CD4-positive, alpha-beta T cell treated with Interleukin-2 at 100 ng/mL for 4 hours (primary cell): ENCODE measurements at regions not wholly inside any gene's neighbourhood (a gene's known extent, or its start where the extent isn't known, plus 50 kb on each side); places are given as distances from the start of the nearest gene placed in this dataset.

Experiments
- DNase-seq: peaks from one replicate; pipeline ENCODE4 v3.0.0-alpha.2; 2020; ENCODE audit warnings: low spot score

DNA sequence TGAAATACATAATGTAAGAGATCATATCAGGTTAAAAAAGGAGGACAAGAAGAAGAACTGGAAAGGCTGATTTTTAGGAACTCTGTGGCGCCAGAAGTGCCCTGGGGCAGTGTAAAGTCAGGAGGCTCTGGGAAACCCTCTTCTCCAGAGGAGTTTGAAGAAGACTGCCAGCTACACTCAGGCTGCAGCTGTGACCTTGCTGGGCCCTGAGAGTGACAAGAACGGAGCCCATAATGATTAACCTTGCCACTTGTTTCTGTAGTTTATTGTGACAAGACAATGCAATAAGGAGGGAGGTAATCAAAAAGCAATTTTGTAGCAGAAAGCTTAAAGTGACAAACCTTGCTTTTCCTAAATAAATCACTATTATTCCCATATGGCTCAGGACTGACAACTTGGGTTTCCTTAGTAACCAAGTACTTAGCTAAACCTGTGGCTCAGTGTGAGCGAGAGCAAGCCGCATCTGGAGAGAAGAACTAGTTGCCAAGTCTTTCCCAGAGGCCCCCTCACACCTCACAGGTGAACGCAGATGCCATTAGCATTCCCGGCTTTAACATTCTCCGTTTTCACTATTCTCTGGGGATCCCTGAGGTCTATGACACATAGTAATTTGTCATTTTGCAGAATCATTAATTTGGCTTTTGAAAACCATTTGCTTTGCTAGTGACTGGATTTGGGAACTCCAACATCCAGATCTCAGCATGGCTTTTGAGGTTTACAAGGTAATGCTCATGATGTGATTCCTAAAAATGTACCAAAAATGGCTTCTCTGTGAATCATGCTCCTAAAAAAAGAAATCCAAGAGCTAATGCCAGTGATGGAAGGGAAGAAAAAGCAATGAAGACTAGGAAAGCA lies 115.9 kb downstream of the OMA1 start:
- DNase-seq: no peak

- no peak for DNase-seq
These were observed 119.6 kb downstream of the OMA1 start for GRCh38 chr1:58426918-58427317.

DNA sequence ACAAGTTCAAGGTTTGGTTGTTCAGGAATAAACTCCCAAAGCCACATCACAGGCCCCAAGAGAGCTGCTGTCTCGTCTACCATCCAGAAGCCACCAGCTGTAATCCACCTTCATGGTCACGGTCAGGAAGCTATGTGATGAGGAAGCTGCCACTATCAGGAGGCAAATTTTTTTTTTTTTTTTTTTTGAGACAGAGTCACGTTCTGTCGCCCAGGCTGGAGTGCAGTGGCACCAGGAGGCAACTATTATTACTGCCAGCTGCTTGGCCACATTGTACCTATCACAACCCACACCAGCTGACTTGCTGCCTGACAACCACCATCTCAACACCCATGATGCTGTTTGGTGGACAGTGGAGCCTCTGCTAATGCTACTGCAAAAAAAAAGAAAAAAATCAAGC lies 124.1 kb downstream of the OMA1 start:
- DNase-seq: no peak

DNA sequence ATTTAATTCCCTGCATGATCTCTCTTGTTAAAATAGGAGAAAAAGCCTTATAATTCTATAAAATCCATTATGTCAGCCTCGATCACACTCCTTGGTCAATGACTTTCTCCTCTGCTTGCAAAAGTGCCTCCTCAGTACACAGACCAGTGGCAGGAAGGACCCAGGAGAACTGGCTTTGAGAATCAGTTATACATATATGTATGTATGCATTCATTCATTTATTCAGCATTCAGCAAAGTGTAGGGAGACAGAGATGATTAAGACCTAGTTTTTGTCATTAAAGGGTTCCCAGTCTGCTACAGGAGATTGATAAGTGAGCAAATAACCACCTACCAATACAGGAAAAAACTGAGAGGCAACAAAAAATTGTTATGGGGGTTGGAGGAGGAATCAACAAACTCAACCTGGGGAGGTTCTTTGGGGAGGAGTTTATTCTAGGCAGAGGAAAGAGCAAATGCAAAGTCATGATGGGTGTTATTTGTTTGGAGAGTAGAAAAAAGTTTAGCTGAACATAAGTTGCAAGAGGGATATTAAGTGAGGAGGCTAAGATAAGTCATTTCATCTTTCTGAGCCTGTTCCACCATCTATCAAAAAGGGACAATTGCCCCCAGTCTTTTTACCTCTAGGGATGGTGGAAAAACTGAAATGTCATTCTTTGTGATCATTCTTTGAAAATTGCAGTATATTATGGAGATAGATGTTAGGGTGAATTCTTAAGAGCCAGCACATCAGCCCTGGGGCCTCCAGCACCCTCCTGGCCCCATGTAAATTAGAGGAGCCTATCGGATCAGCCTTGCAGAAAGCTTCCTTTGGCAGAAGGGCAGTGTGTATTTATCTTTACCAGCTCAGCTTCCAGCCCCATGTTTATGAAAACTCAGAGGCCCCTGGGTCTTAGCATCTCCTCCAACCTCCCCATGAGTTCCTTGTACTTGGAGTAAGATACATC lies 128.0 kb downstream of the OMA1 start:
- no peak for DNase-seq

- DNase-seq: no peak
These were observed 134.4 kb downstream of the OMA1 start for GRCh38 chr1:58412071-58412580.

GRCh38 chr1:58409890-58410289 lies 136.6 kb downstream of the OMA1 start:
- no peak for DNase-seq

DNA sequence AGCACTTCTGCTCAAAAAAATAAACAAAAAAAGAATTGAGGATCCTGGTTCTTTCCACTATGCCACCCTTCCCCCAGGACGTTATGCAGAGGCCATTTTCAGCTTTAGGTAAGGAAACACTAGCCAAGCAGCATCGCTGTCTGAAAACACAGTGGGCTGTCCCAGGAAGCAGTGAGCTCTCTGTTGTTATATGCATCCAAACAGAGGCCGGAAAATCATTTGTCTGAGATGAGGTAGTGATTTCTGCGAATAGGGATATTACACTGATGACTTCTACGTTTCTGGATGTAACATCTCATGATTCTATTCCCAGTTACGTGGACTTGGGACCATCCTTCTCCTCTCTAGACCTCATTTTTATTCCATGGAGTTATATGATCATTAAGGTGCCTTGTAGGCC lies 137.2 kb downstream of the OMA1 start:
- no peak for DNase-seq

GRCh38 chr1:58406301-58407071 lies 140.0 kb downstream of the OMA1 start:
- DNase-seq: no peak

DNA sequence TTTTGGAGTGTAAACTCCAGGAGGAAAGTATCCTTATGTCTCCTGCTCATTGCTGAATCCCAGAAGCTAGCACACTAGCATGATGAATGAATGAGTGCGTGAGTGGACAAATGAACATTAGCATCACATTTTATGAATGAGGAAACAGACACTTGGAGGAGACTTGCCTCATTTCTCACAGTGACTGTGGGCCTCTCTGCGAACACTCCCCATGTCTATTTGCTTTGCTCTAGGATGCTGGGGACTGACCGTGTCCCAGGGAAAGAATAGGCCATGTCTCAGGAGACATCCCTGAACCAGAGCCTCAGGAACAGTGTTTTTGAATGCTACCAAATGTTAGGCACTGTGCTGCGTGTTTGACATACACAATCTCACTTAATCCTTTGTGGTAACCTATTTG lies 140.9 kb downstream of the OMA1 start:
- DNase-seq: no peak

GRCh38 chr1:58403894-58404293 lies 142.6 kb downstream of the OMA1 start:
- no peak for DNase-seq

DNA sequence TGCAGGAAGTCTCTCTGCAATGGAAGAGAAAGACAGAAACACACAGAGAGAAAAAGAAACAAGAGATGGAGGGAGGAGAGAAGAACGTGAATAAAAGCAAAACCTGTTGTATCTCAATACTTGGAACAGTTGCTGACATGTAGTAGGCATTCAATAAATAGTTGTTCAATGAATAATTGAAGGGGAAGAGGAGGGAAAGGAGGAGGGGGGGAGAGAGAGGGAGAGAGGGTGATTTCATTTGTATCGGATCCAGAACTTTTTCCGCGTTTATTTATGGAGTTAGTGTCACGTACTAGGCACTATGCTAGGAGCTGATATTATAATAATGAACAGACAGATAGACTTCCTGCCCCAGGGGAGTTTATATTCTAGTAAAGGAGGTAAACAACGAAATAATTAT lies 144.1 kb downstream of the OMA1 start:
- no peak for DNase-seq

DNA sequence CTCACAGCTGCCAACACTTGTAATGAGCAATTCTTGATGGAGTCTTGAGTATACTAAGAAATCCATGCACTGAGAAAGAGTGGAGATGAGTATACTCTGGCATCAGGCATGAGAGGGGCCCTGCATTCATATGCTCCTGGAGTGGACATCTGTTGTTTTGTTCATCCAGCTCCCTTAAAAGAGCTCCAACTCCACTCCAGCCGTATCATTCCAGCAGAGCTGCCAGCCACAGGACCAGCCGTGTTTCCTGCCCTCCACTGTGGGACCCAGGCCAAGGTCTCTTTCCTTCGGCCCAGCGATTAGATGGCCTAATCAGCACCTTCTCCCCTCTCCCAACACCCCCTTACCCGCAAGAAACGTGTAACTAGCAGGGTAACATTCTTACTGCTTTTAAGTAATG lies 144.5 kb downstream of the OMA1 start:
- no peak for DNase-seq

DNA sequence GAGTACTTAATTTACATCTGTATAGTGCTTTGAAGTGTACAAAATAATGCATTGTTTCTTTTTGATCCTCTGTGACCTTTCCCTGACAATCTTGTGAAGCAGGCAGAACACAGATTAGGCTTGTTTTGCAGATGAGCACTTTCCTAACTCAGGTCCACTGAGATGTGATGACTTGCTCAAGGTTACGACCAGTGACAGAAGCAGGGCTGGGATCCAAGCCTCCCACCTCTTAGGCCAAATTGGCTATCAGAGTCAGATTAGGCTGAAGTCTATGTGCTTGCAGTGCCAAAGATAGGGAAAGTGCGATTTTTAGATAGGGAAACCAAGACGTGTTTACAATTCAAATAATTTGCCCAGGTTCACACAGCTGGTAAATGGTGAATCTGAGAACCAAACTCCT lies 147.3 kb downstream of the OMA1 start:
- DNase-seq: no peak

DNA sequence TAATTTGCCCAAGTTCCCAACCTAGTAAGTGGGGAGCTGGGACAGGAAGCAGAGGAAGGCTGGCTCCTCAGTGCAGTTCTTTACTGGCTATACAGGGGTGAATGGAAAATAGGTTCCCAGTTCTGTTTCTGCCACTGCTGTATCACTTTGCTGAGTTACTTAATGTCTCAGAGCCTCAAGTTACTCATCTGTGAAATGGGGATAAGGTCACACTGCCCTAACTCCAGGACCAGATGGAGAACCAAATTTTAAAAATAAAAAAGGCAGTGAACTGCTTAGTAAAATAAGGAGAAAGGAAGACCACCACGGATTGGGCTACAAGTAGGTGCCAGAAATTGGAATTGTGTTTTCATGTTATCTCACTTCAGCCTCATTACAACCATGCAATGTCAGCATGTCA lies 147.8 kb downstream of the OMA1 start:
- no peak for DNase-seq

- DNase-seq: no peak
These were observed 149.2 kb downstream of the OMA1 start for GRCh38 chr1:58397187-58397820.

DNA sequence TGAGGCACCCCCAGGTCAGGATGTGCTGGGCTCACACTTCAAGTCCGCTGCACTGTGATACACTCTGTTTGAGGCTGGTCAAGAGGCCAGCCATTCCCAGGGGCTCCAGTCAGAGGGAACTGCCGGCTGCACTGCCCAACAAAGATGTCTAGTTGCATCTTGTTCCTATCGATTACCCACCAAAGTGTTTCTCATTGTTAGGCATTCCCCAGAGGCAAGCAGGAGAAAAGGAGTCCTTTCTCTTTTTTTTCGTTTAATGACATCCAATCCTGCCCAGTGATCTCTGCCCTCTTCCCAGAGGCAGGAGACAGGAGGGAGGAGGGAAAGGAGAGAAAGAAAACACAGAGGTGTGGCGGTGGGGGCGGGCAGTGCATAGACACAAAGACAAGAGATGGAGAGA lies 150.4 kb downstream of the OMA1 start:
- no peak for DNase-seq

DNA sequence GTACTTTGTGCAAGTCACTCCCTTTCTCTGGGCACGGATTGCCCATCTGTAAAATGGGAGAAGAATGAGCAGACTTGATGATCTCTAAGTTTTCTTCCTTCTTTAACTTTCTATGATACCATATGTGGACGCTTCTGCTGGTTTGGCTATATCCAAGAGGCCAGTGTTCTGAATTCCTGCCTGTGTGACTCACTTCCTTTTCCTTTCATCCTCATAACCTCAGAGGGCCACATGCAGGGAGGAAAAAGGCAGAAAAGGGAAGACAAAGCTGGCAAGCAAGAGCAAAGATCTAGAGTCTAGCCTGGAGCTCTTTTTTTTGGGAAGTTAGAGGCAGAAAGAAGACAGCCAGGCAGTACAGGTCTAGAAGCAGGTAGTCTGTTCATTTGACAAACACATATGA lies 151.2 kb downstream of the OMA1 start:
- DNase-seq: no peak

GRCh38 chr1:58392083-58392482 lies 154.4 kb downstream of the OMA1 start:
- DNase-seq: no peak

DNA sequence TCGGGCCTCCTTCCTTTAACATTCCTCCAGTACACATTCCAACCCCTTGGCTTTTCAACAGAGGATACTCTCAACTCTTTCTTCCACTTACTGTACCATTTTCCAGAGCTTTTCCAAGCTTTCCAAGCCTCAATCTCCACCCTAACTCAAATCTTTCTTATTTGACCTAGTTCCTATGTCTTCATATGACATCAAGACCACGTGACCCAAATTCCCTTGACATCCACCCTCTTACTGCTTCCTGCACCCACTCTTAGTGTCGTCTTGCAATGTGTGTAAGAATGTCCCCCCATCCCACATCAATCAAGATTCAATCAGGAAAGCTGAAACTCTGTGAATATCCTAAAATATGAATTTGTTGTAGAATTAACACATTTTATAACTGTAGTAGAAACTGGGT lies 155.0 kb downstream of the OMA1 start:
- DNase-seq: no peak

DNA sequence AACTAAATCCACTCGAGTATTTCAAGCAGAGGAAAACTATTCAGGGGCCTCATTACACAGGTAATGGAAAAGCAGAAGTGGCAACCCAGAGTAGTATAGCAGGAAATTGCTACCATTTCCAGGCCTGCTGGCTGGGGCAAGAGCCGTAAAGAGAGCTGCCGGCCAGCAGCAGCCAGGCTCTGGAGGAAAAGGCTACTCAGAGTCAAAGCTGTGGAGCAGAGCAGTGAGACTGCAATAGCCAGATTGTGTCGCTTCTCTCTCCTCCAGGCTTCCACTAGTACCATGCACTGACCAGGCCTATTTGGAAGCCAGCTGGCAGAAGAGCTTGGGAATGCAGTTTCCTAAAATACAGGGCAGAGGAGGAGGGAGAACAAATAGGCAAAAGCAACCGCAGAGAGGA lies 155.5 kb downstream of the OMA1 start:
- DNase-seq: no peak

GRCh38 chr1:58390091-58390490 lies 156.4 kb downstream of the OMA1 start:
- DNase-seq: no peak

DNA sequence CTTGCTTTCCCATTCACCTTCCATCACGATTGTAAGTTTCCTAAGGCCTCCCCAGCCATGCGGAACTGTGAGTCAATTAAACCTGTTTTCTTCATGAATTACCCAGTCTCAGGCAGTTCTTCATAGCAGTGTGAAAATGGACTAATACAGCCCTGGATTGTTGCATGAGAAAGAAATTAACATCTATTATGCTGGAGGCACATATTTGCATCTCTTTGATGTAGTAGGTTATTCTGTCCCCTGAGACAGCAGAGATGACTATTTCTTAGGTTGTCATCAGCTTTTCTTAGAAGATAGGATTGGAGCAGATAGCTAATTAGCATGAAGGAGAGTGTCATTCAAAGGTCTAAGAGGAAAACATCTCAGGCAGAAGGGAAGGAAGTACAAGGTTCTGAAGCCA lies 166.2 kb downstream of the OMA1 start:
- DNase-seq: no peak
